Thyroid gland (tissue), 4 donors: ENCODE measurements at regions not wholly inside any gene's neighbourhood (a gene's known extent, or its start where the extent isn't known, plus 50 kb on each side); places are given as distances from the start of the nearest gene placed in this dataset.

Source experiments
- DNase-seq, 2 donors: peaks; one replicate each; pipeline ENCODE4 v3.0.0-alpha.2; 2019
- H3K27ac ChIP-seq, 3 donors: fragments of 200-600 bp; sonication (generic); 1 replicate in 2 of 3; 2 replicates in 1 of 3; pipeline ENCODE4 v1.5.1; 2016 to 2019; ENCODE audit warnings: mild to moderate bottlenecking in 1 of 3, moderate library complexity in 1 of 3
- H3K27me3 ChIP-seq: fragments of 200-600 bp; sonication (generic); one replicate; pipeline ENCODE4 v1.5.1; 2019
- H3K36me3 ChIP-seq, 2 donors: fragments of 200-600 bp; sonication (generic); one replicate each; pipeline ENCODE4 v1.5.1; 2016 to 2019
- H3K4me1 ChIP-seq, 2 donors: fragments of 200-600 bp; sonication (generic); one replicate each; pipeline ENCODE4 v1.5.1; 2017 to 2019
- H3K4me3 ChIP-seq, 3 donors: fragments of 200-600 bp; sonication (generic); replicated peaks in 1 of 3; 1 replicate in 2 of 3; 2 replicates in 1 of 3; pipeline ENCODE4 v1.5.1; 2016; ENCODE audit warnings: mild to moderate bottlenecking in 1 of 3
- H3K9me3 ChIP-seq: fragments of 200-600 bp; sonication (generic); one replicate; pipeline ENCODE4 v1.5.1; 2017
- CTCF ChIP-seq, 6 experiments: fragments of 200-600 bp in 3 of 6; fragments of 450-650 bp in 3 of 6; sonication (generic) in 3 of 6; IDR thresholded peaks; one replicate each; pipeline ENCODE4 v1.5.1; 2016 to 2019; ENCODE audit warnings: antibody characterized with exemption in 6 of 6, mild to moderate bottlenecking in 2 of 6, inconsistent platforms in 1 of 6, moderate library complexity in 1 of 6
- POLR2A ChIP-seq, 2 donors: fragments of 450-650 bp; IDR thresholded peaks; one replicate each; pipeline ENCODE4 v1.6.1; 2017; ENCODE audit warnings: antibody characterized with exemption in 2 of 2, mild to moderate bottlenecking in 2 of 2, moderate library complexity in 1 of 2
- WGBS, 2 donors: methylation state at CpG; one replicate each; pipeline ENCODE4 v1.1.5; 2017; 5-methylcytosine and 5-hydroxymethylcytosine counted together
- intact Hi-C: fragments of 100-400 bp; cut with DNase I; formaldehyde crosslinking; loops from one replicate; pipeline ENCODE4 v1.15.1; 2023

- TF ChIP-seq CTCF (IDR thresholded peaks at IDR 0.05) (no peak), POLR2A (IDR thresholded peaks at IDR 0.05) (no peak)
- Histone ChIP-seq H3K9me3 (no peaks in the 10 kb centered on the region), H3K36me3 (no peaks in the 10 kb centered on the region), H3K4me1 (no peaks in the 10 kb centered on the region), H3K4me3 (no peak overlapping the region), H3K27ac (no peak overlapping the region), H3K27me3 (no peaks in the 10 kb centered on the region)
- DNase-seq, result no peak
- 76 to 88% methylated on average over 3 of the region's 3 CpGs for WGBS, 2 donors
- intact Hi-C loops, result no loop called here
Measured at GRCh38 chr3:59698091-59698490, 648.3 kb upstream of the CFAP20DC start.

- no peak overlapping the region for H3K4me3 ChIP-seq
- H3K36me3 ChIP-seq, result no peaks in the 10 kb centered on the region
- no peaks in the 10 kb centered on the region for H3K27me3 ChIP-seq
- no peak overlapping the region for H3K27ac ChIP-seq
- no peak for DNase-seq
- no peaks in the 10 kb centered on the region for H3K4me1 ChIP-seq
- intact Hi-C loops, result no loop called here
- TF ChIP-seq CTCF (IDR thresholded peaks at IDR 0.05) (no peak), POLR2A (IDR thresholded peaks at IDR 0.05) (no peak)
- no peaks in the 10 kb centered on the region for H3K9me3 ChIP-seq
Measured at GRCh38 chr3:59696783-59697182, 647.0 kb upstream of the CFAP20DC start.

GRCh38 chr3:59695860-59696259, 646.0 kb upstream of the CFAP20DC start:
- 72 to 89% methylated on average over 4 of the region's 4 CpGs for WGBS, 2 donors
- TF ChIP-seq POLR2A (IDR thresholded peaks at IDR 0.05) (no peak), CTCF (IDR thresholded peaks at IDR 0.05) (no peak)
- Histone ChIP-seq H3K4me1 (no peaks in the 10 kb centered on the region), H3K4me3 (no peak overlapping the region), H3K9me3 (no peaks in the 10 kb centered on the region), H3K27ac (no peak overlapping the region), H3K27me3 (no peaks in the 10 kb centered on the region), H3K36me3 (no peaks in the 10 kb centered on the region)
- intact Hi-C loops, result no loop called here
- DNase-seq, result no peak

- H3K4me1 ChIP-seq, result no peaks in the 10 kb centered on the region
Measured at GRCh38 chr3:59692117-59692516, 642.3 kb upstream of the CFAP20DC start.

GRCh38 chr3:59690886-59691285, 641.1 kb upstream of the CFAP20DC start:
- Histone ChIP-seq H3K27me3 (no peaks in the 10 kb centered on the region), H3K27ac (no peak overlapping the region), H3K9me3 (no peaks in the 10 kb centered on the region), H3K4me1 (no peaks in the 10 kb centered on the region), H3K36me3 (no peaks in the 10 kb centered on the region), H3K4me3 (no peak overlapping the region)
- WGBS, 2 donors, result 87% methylated on average over 2 of the region's 2 CpGs
- no peak for DNase-seq
- no peak for TF ChIP-seq POLR2A (IDR thresholded peaks at IDR 0.05)
- no peak for TF ChIP-seq CTCF (IDR thresholded peaks at IDR 0.05)
- intact Hi-C loops, result no loop called here

More at GRCh38 chr3:59692117-59692516, 642.3 kb upstream of the CFAP20DC start:
- Histone ChIP-seq H3K27me3 (no peaks in the 10 kb centered on the region), H3K36me3 (no peaks in the 10 kb centered on the region), H3K27ac (no peak overlapping the region), H3K9me3 (no peaks in the 10 kb centered on the region), H3K4me3 (no peak overlapping the region)
- TF ChIP-seq CTCF (IDR thresholded peaks at IDR 0.05) (no peak), POLR2A (IDR thresholded peaks at IDR 0.05) (no peak)
- intact Hi-C loops, result no loop called here
- DNase-seq, result no peak
- WGBS, 2 donors, result 59 to 61% methylated on average over 3 of the region's 3 CpGs
